Mesendoderm (in vitro differentiated cells): ENCODE measurements at regions not wholly inside any gene's neighbourhood (a gene's known extent, or its start where the extent isn't known, plus 50 kb on each side); places are given as distances from the start of the nearest gene placed in this dataset.

Experiments used
- DNase-seq: peaks from one replicate; pipeline ENCODE4 v3.0.0; 2013
- H2AK5ac ChIP-seq: 2 replicates; pipeline ENCODE4 v1.6.1; 2013; ENCODE audit warnings: low read length, inconsistent platforms
- H2BK120ac ChIP-seq: 2 replicates; pipeline ENCODE4 v1.6.1; 2013; ENCODE audit warnings: low read depth, mild to moderate bottlenecking, low read length, moderate library complexity, mixed read lengths
- H2BK15ac ChIP-seq: replicated peaks from 2 replicates; pipeline ENCODE4 v1.6.1; 2013; ENCODE audit warnings: low read depth, mild to moderate bottlenecking, moderate library complexity
- H2BK5ac ChIP-seq: 2 replicates; pipeline ENCODE4 v1.6.1; 2013; ENCODE audit warnings: low read length, inconsistent platforms
- H3K18ac ChIP-seq: 2 replicates; pipeline ENCODE4 v1.6.1; 2013; ENCODE audit warnings: mild to moderate bottlenecking, low read length, mixed read lengths
- H3K23ac ChIP-seq: one replicate; pipeline ENCODE4 v1.6.1; 2013; ENCODE audit warnings: low read length
- H3K27ac ChIP-seq: 2 replicates; pipeline ENCODE4 v1.5.1; 2013; ENCODE audit warnings: low read depth, mild to moderate bottlenecking, inconsistent platforms, low read length, moderate library complexity
- H3K27me3 ChIP-seq: 2 replicates; pipeline ENCODE4 v1.6.1; 2013; ENCODE audit warnings: low read length, control low read depth, mild to moderate bottlenecking, inconsistent platforms; ENCODE audit not compliant: insufficient read depth, poor library complexity
- H3K36me3 ChIP-seq: 2 replicates; pipeline ENCODE4 v1.6.1; 2013; ENCODE audit warnings: low read length, inconsistent platforms; ENCODE audit not compliant: control insufficient read depth, insufficient read depth
- H3K4ac ChIP-seq: one replicate; pipeline ENCODE4 v1.6.1; 2013; ENCODE audit warnings: low read depth, mild to moderate bottlenecking, low read length, moderate library complexity
- H3K4me1 ChIP-seq: 2 replicates; pipeline ENCODE4 v1.6.1; 2013; ENCODE audit warnings: low read depth, low read length, inconsistent platforms; ENCODE audit not compliant: control insufficient read depth
- H3K4me2 ChIP-seq: 2 replicates; pipeline ENCODE4 v1.6.1; 2013; ENCODE audit warnings: low read length
- H3K4me3 ChIP-seq: 2 replicates; pipeline ENCODE4 v1.5.1; 2013; ENCODE audit warnings: mild to moderate bottlenecking, low read length
- H3K56ac ChIP-seq: one replicate; pipeline ENCODE4 v1.6.1; 2013; ENCODE audit warnings: low read length
- H3K79me1 ChIP-seq: 2 replicates; pipeline ENCODE4 v1.6.1; 2013; ENCODE audit warnings: low read length, inconsistent platforms
- H3K79me2 ChIP-seq: 2 replicates; pipeline ENCODE4 v1.6.1; 2013; ENCODE audit warnings: mild to moderate bottlenecking, low read length; ENCODE audit not compliant: control insufficient read depth, insufficient read depth
- H3K9ac ChIP-seq: 2 replicates; pipeline ENCODE4 v1.6.1; 2013; ENCODE audit warnings: low read length, inconsistent platforms
- H4K5ac ChIP-seq: one replicate; pipeline ENCODE4 v1.6.1; 2013; ENCODE audit warnings: low read length
- H4K8ac ChIP-seq: one replicate; pipeline ENCODE4 v1.6.1; 2013; ENCODE audit warnings: low read depth, mild to moderate bottlenecking, control low read depth, low read length, moderate library complexity
- WGBS: extraction: QIAGEN DNeasy Blood & Tissue Kit; methylation state at CpG from one replicate; pipeline ENCODE4 v1.1.7; 2013; ENCODE audit warnings: low lambda C conversion rate, missing lambda C conversion rate; ENCODE audit not compliant: insufficient coverage; ENCODE audit errors: extremely low coverage; 5-methylcytosine and 5-hydroxymethylcytosine counted together

GRCh38 chr2:41711736-41712135, 336.1 kb upstream of the PKDCC start:
- no peak overlapping the region for H4K8ac ChIP-seq
- H2BK120ac ChIP-seq: no peak overlapping the region
- H2BK5ac ChIP-seq: no peak overlapping the region
- no peak overlapping the region for H3K23ac ChIP-seq
- H3K79me1 ChIP-seq: no peaks in the 10 kb centered on the region
- no peak overlapping the region for H3K27ac ChIP-seq
- H3K18ac ChIP-seq: no peak overlapping the region
- DNase-seq: no peak
- no peak overlapping the region for H4K5ac ChIP-seq
- H3K4ac ChIP-seq: no peak overlapping the region
- H2BK15ac ChIP-seq: no peak overlapping the region
- no CpG with 5 or more reads among the region's 2 CpGs for WGBS
- H3K9ac ChIP-seq: no peak overlapping the region
- H3K4me1 ChIP-seq: no peaks in the 10 kb centered on the region
- H3K4me3 ChIP-seq: no peak overlapping the region
- H3K36me3 ChIP-seq: no peaks in the 10 kb centered on the region
- H2AK5ac ChIP-seq: no peak overlapping the region
- H3K27me3 ChIP-seq: no peaks in the 10 kb centered on the region
- H3K4me2 ChIP-seq: no peak overlapping the region
- H3K79me2 ChIP-seq: no peaks in the 10 kb centered on the region
- no peak overlapping the region for H3K56ac ChIP-seq

GRCh38 chr2:41716497-41716896, 331.3 kb upstream of the PKDCC start:
- H3K4me3 ChIP-seq: no peak overlapping the region
- no peak for DNase-seq
- no peaks in the 10 kb centered on the region for H3K36me3 ChIP-seq
- H3K27ac ChIP-seq: no peak overlapping the region
- no peaks in the 10 kb centered on the region for H3K4me1 ChIP-seq
- H2AK5ac ChIP-seq: no peak overlapping the region
- no peak overlapping the region for H4K8ac ChIP-seq
- H2BK15ac ChIP-seq: no peak overlapping the region
- no peak overlapping the region for H3K18ac ChIP-seq
- H3K27me3 ChIP-seq: no peaks in the 10 kb centered on the region
- H4K5ac ChIP-seq: no peak overlapping the region
- H3K4ac ChIP-seq: no peak overlapping the region
- H3K9ac ChIP-seq: no peak overlapping the region
- no peak overlapping the region for H3K23ac ChIP-seq
- H2BK120ac ChIP-seq: no peak overlapping the region
- H3K56ac ChIP-seq: no peak overlapping the region
- no peaks in the 10 kb centered on the region for H3K79me1 ChIP-seq
- H2BK5ac ChIP-seq: no peak overlapping the region
- H3K4me2 ChIP-seq: no peak overlapping the region
- H3K79me2 ChIP-seq: no peaks in the 10 kb centered on the region
- no CpG with 5 or more reads among the region's 5 CpGs for WGBS

- H3K79me1 ChIP-seq: no peaks in the 10 kb centered on the region
- H2BK15ac ChIP-seq: no peak overlapping the region
- H3K4me2 ChIP-seq: no peak overlapping the region
- H3K23ac ChIP-seq: no peak overlapping the region
- no peak overlapping the region for H3K4ac ChIP-seq
- no peak overlapping the region for H2AK5ac ChIP-seq
- no peaks in the 10 kb centered on the region for H3K79me2 ChIP-seq
- no peaks in the 10 kb centered on the region for H3K4me1 ChIP-seq
- no peak overlapping the region for H3K56ac ChIP-seq
- no peak overlapping the region for H3K18ac ChIP-seq
- WGBS: no CpG with 5 or more reads among the region's 1 CpG
- no peaks in the 10 kb centered on the region for H3K36me3 ChIP-seq
- no peak for DNase-seq
- no peak overlapping the region for H4K8ac ChIP-seq
- H2BK120ac ChIP-seq: no peak overlapping the region
- no peak overlapping the region for H2BK5ac ChIP-seq
- no peak overlapping the region for H3K9ac ChIP-seq
- no peak overlapping the region for H3K4me3 ChIP-seq
- no peaks in the 10 kb centered on the region for H3K27me3 ChIP-seq
- H3K27ac ChIP-seq: no peak overlapping the region
- no peak overlapping the region for H4K5ac ChIP-seq
These were observed 330.0 kb upstream of the PKDCC start for GRCh38 chr2:41717839-41718238.

GRCh38 chr2:41718705-41719104, 329.1 kb upstream of the PKDCC start:
- no peak overlapping the region for H3K9ac ChIP-seq
- no peaks in the 10 kb centered on the region for H3K79me2 ChIP-seq
- WGBS: no CpG with 5 or more reads among the region's 1 CpG

GRCh38 chr2:41719756-41720155, 328.1 kb upstream of the PKDCC start:
- H3K18ac ChIP-seq: no peak overlapping the region
- H3K4me3 ChIP-seq: no peak overlapping the region
- no peak overlapping the region for H3K9ac ChIP-seq
- H4K8ac ChIP-seq: no peak overlapping the region
- no peak overlapping the region for H2BK5ac ChIP-seq
- H4K5ac ChIP-seq: no peak overlapping the region
- no peak overlapping the region for H2AK5ac ChIP-seq
- H3K27ac ChIP-seq: no peak overlapping the region
- H3K4me1 ChIP-seq: peaks cover 4% of the 10 kb centered on the region
- H2BK15ac ChIP-seq: no peak overlapping the region
- no CpG with 5 or more reads among the region's 6 CpGs for WGBS
- DNase-seq: no peak
- H3K23ac ChIP-seq: no peak overlapping the region
- H3K27me3 ChIP-seq: no peaks in the 10 kb centered on the region
- H3K4ac ChIP-seq: no peak overlapping the region
- no peaks in the 10 kb centered on the region for H3K36me3 ChIP-seq
- no peaks in the 10 kb centered on the region for H3K79me1 ChIP-seq
- no peak overlapping the region for H3K4me2 ChIP-seq
- H2BK120ac ChIP-seq: no peak overlapping the region
- no peak overlapping the region for H3K56ac ChIP-seq
- no peaks in the 10 kb centered on the region for H3K79me2 ChIP-seq

More at GRCh38 chr2:41718705-41719104, 329.1 kb upstream of the PKDCC start:
- no peaks in the 10 kb centered on the region for H3K4me1 ChIP-seq
- H3K27me3 ChIP-seq: no peaks in the 10 kb centered on the region
- no peak overlapping the region for H4K8ac ChIP-seq
- H3K79me1 ChIP-seq: no peaks in the 10 kb centered on the region
- H3K4me3 ChIP-seq: no peak overlapping the region
- no peak overlapping the region for H2AK5ac ChIP-seq
- no peak overlapping the region for H3K18ac ChIP-seq
- no peak overlapping the region for H4K5ac ChIP-seq
- no peak overlapping the region for H2BK15ac ChIP-seq
- H2BK5ac ChIP-seq: no peak overlapping the region
- no peak overlapping the region for H3K4ac ChIP-seq
- H3K36me3 ChIP-seq: no peaks in the 10 kb centered on the region
- H3K27ac ChIP-seq: no peak overlapping the region
- no peak overlapping the region for H3K23ac ChIP-seq
- H3K56ac ChIP-seq: no peak overlapping the region
- no peak for DNase-seq
- H3K4me2 ChIP-seq: no peak overlapping the region
- H2BK120ac ChIP-seq: no peak overlapping the region
